Upper lobe of left lung (tissue), 6 donors: ENCODE measurements at regions not wholly inside any gene's neighbourhood (a gene's known extent, or its start where the extent isn't known, plus 50 kb on each side); places are given as distances from the start of the nearest gene placed in this dataset.
A peak's percentile ranks its signal among the peaks of the same experiment; 100 is the strongest.

Experiments
- ATAC-seq, 2 donors: fragments of 200-7000 bp; cut with Tn5 transposase; one replicate each; pipeline ENCODE4 v1.9.1; 2022; ENCODE audit warnings: mild to moderate bottlenecking in 2 of 2, moderate library complexity in 2 of 2; ENCODE audit not compliant: low FRiP score in 2 of 2
- DNase-seq, 2 donors: peaks; one replicate each; pipeline ENCODE4 v3.0.0-alpha.2; 2019 to 2020
- H3K27ac ChIP-seq, 4 donors: fragments of 200-600 bp; sonication (generic); one replicate each; pipeline ENCODE4 v1.5.1; 2016 to 2019
- H3K27me3 ChIP-seq, 4 donors: fragments of 200-600 bp; sonication (generic); one replicate each; pipeline ENCODE4 v1.5.1; 2017 to 2019
- H3K36me3 ChIP-seq, 4 donors: fragments of 200-600 bp; sonication (generic); one replicate each; pipeline ENCODE4 v1.5.1; 2016 to 2019
- H3K4me1 ChIP-seq, 4 donors: fragments of 200-600 bp; sonication (generic); one replicate each; pipeline ENCODE4 v1.5.1; 2018 to 2019
- H3K4me3 ChIP-seq, 4 donors: fragments of 200-600 bp; sonication (generic); one replicate each; pipeline ENCODE4 v1.5.1; 2017 to 2019; ENCODE audit warnings: mild to moderate bottlenecking in 2 of 4, moderate library complexity in 1 of 4
- H3K9me3 ChIP-seq, 4 donors: fragments of 200-600 bp; sonication (generic); one replicate each; pipeline ENCODE4 v1.5.1; 2018 to 2019
- EP300 ChIP-seq, 4 donors: sonication (generic); formaldehyde crosslinking; IDR thresholded peaks; one replicate each; pipeline ENCODE4 v1.5.1; 2017; ENCODE audit warnings: antibody characterized with exemption in 4 of 4, control low read depth in 2 of 4
- POLR2A ChIP-seq, 4 donors: fragments of 450-650 bp; IDR thresholded peaks; one replicate each; pipeline ENCODE4 v1.5.1; 2016 to 2017; ENCODE audit warnings: antibody characterized with exemption in 4 of 4, mild to moderate bottlenecking in 2 of 4
- POLR2AphosphoS5 ChIP-seq, 2 donors: sonication (generic); formaldehyde crosslinking; IDR thresholded peaks; one replicate each; pipeline ENCODE4 v1.5.1; 2017; ENCODE audit warnings: antibody characterized with exemption in 2 of 2
- WGBS, 2 donors: methylation state at CpG; one replicate each; pipeline ENCODE4 v1.1.5; 2017 to 2018; 5-methylcytosine and 5-hydroxymethylcytosine counted together
- TF ChIP-seq, protein P1 (sequence below), 6 experiments: fragments of 450-650 bp in 4 of 6; fragments of 200-600 bp in 2 of 6; sonication (generic) in 2 of 6; IDR thresholded peaks; one replicate each; pipeline ENCODE4 v1.5.1; 2016 to 2019; ENCODE audit warnings: antibody characterized with exemption in 6 of 6
- donor health status: DM: no; HTN: no; CAD: no; lungs with moderate emphysema.
- donor health status: DM: no; HTN: yes; CAD: no; lungs with severe emphysema.

GRCh38 chr5:109267283-109267682 is 142.5 kb downstream of the PJA2 start:
- H3K9me3 ChIP-seq: no peaks in the 10 kb centered on the region
- no peaks in the 10 kb centered on the region for H3K4me1 ChIP-seq
- DNase-seq: no peak
- no peak overlapping the region for H3K27ac ChIP-seq
- TF ChIP-seq, protein P1, sequence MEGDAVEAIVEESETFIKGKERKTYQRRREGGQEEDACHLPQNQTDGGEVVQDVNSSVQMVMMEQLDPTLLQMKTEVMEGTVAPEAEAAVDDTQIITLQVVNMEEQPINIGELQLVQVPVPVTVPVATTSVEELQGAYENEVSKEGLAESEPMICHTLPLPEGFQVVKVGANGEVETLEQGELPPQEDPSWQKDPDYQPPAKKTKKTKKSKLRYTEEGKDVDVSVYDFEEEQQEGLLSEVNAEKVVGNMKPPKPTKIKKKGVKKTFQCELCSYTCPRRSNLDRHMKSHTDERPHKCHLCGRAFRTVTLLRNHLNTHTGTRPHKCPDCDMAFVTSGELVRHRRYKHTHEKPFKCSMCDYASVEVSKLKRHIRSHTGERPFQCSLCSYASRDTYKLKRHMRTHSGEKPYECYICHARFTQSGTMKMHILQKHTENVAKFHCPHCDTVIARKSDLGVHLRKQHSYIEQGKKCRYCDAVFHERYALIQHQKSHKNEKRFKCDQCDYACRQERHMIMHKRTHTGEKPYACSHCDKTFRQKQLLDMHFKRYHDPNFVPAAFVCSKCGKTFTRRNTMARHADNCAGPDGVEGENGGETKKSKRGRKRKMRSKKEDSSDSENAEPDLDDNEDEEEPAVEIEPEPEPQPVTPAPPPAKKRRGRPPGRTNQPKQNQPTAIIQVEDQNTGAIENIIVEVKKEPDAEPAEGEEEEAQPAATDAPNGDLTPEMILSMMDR (IDR thresholded peaks at IDR 0.05): no peak
- TF ChIP-seq EP300 (IDR thresholded peaks at IDR 0.05) (no peak), POLR2A (IDR thresholded peaks at IDR 0.05) (no peak)
- peak in 1 of 2 donors; percentile 59 for ATAC-seq
- no peak overlapping the region for H3K4me3 ChIP-seq
- H3K27me3 ChIP-seq: no peaks in the 10 kb centered on the region
- H3K36me3 ChIP-seq: no peaks in the 10 kb centered on the region
- WGBS, 2 donors: no CpG with 5 or more reads among the region's 1 CpG

- no peak overlapping the region for H3K27ac ChIP-seq
- TF ChIP-seq POLR2AphosphoS5 (IDR thresholded peaks at IDR 0.05) (no peak), EP300 (IDR thresholded peaks at IDR 0.05) (no peak), POLR2A (IDR thresholded peaks at IDR 0.05) (no peak)
- TF ChIP-seq, protein P1 (IDR thresholded peaks at IDR 0.05): no peak
- ATAC-seq (no peak), DNase-seq (no peak)
- H3K36me3 ChIP-seq: no peaks in the 10 kb centered on the region
- H3K9me3 ChIP-seq: no peaks in the 10 kb centered on the region
- H3K4me1 ChIP-seq: no peaks in the 10 kb centered on the region
- WGBS, 2 donors: 87 to 92% methylated on average over 4 of the region's 4 CpGs
- no peak overlapping the region for H3K4me3 ChIP-seq
- no peaks in the 10 kb centered on the region for H3K27me3 ChIP-seq
Observed at GRCh38 chr5:109258755-109259154, 151.0 kb downstream of the PJA2 start.

GRCh38 chr5:109256486-109256885 is 153.3 kb downstream of the PJA2 start:
- ATAC-seq (no peak), DNase-seq (no peak)
- H3K4me3 ChIP-seq: no peak overlapping the region
- no peaks in the 10 kb centered on the region for H3K4me1 ChIP-seq
- H3K9me3 ChIP-seq: no peaks in the 10 kb centered on the region
- 93 to 96% methylated on average over 2 of the region's 2 CpGs for WGBS, 2 donors
- no peaks in the 10 kb centered on the region for H3K27me3 ChIP-seq
- TF ChIP-seq, protein P1 (IDR thresholded peaks at IDR 0.05): no peak
- TF ChIP-seq POLR2AphosphoS5 (IDR thresholded peaks at IDR 0.05) (no peak), EP300 (IDR thresholded peaks at IDR 0.05) (no peak)
- H3K27ac ChIP-seq: no peak overlapping the region
- no peaks in the 10 kb centered on the region for H3K36me3 ChIP-seq

GRCh38 chr5:109254511-109254910 is 155.3 kb downstream of the PJA2 start:
- Histone ChIP-seq H3K27ac (no peak overlapping the region), H3K4me1 (no peaks in the 10 kb centered on the region), H3K36me3 (no peaks in the 10 kb centered on the region), H3K9me3 (no peaks in the 10 kb centered on the region), H3K4me3 (no peak overlapping the region), H3K27me3 (no peaks in the 10 kb centered on the region)
- ATAC-seq (no peak), DNase-seq (no peak)
- TF ChIP-seq EP300 (IDR thresholded peaks at IDR 0.05) (no peak), POLR2AphosphoS5 (IDR thresholded peaks at IDR 0.05) (no peak), POLR2A (IDR thresholded peaks at IDR 0.05) (no peak)
- TF ChIP-seq, protein P1 (IDR thresholded peaks at IDR 0.05): no peak
- 41 to 54% methylated on average over 1 of the region's 1 CpG for WGBS, 2 donors

DNA sequence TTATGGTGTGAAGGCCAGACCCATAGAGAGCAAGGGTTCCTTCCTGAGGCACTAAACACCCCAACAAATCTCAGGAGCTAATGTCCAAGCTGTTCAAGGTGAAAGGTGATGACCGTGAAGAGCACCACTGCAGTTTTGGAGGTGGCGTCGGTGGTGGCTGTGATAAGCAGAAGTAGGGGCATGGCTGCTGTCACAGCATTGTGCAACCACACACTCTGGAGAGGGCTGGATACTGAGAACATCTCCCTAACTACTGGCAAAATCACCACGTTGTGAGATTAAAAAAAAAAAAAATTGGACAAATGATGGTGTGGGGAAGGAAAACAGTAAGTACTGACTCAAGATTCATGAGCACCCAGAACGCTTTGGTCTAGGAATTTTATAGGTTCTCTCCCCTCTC is 156.5 kb downstream of the PJA2 start:
- Histone ChIP-seq H3K4me1 (no peaks in the 10 kb centered on the region), H3K4me3 (no peak overlapping the region), H3K27me3 (no peaks in the 10 kb centered on the region), H3K9me3 (no peaks in the 10 kb centered on the region), H3K36me3 (no peaks in the 10 kb centered on the region), H3K27ac (no peak overlapping the region)
- TF ChIP-seq EP300 (IDR thresholded peaks at IDR 0.05) (no peak), POLR2AphosphoS5 (IDR thresholded peaks at IDR 0.05) (no peak), POLR2A (IDR thresholded peaks at IDR 0.05) (no peak)
- TF ChIP-seq, protein P1 (IDR thresholded peaks at IDR 0.05): no peak
- 66 to 83% methylated on average over 5 of the region's 5 CpGs for WGBS, 2 donors
- no peak for ATAC-seq
- no peak for DNase-seq
